ENCODE measurements at regions not wholly inside any gene's neighbourhood (a gene's known extent, or its start where the extent isn't known, plus 50 kb on each side); places are given as distances from the start of the nearest gene placed in this dataset.

DNA sequence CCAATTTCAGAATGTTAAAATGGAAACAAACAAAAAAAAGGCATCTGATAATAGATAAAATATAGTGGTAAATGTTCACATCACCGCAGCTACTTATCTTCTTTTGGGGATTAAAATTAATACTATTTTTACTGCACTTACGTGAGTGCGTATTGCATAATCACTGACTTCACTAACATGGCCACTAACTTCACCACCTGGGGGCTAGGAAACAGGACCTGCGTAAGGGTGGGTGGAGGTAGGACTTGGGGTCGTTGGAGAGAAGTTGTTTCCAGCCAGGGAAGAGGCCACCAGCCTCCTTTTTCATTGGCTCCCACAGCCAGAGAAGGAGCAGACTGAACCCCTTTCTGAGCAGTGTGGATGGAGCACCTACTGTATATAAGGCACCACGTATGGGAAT, 166.4 kb downstream of the SALL1 start:
- Histone ChIP-seq H3K27ac (ENCODE audit: low read depth, low read length) (no peak overlapping the region), H2AK5ac (ENCODE audit: low read depth, low read length) (no peak overlapping the region), H4K20me1 (replicated peaks in 1 of 2; ENCODE audit: control insufficient read depth in 1 of 2, insufficient read depth in 2 of 2, low read length in 2 of 2) (no peaks in the 10 kb centered on the region), H4K8ac (ENCODE audit: extremely low read depth, insufficient read depth, low read length) (0 out of 2 replicates have a peak overlapping the region, but pooled peaks have one; percentile 32), H2BK12ac (ENCODE audit: low read depth, low read length) (no peak overlapping the region), H4K5ac (ENCODE audit: insufficient read length, low read depth, low read length) (no peak overlapping the region), H3K4me2 (ENCODE audit: insufficient read depth in 1 of 2, low read depth in 2 of 2, low read length in 2 of 2) (no peak overlapping the region), H3K56ac (replicated peaks; ENCODE audit: insufficient read length, low read depth, low read length) (no peak overlapping the region), H3K18ac (ENCODE audit: extremely low read depth, low read length) (no peak overlapping the region), H3K36me3 (ENCODE audit: control insufficient read depth in 2 of 4, insufficient read depth in 4 of 4, low read length in 3 of 4) (no peaks in the 10 kb centered on the region), H2BK5ac (ENCODE audit: low read depth, low read length) (no peak overlapping the region), H3K23me2 (ENCODE audit: low read depth, low read length) (no peaks in the 10 kb centered on the region), H2BK20ac (ENCODE audit: low read length) (no peak overlapping the region), H2BK15ac (ENCODE audit: low read length) (no peak overlapping the region), H3K9me3 (ENCODE audit: insufficient read depth in 2 of 2, low read depth in 1 of 2, low read length in 1 of 2) (no peaks in the 10 kb centered on the region), H3K4me1 (replicated peaks in 1 of 4; ENCODE audit: control insufficient read depth in 3 of 4, insufficient read depth in 4 of 4, low read length in 3 of 4) (no peaks in the 10 kb centered on the region), H3K23ac (ENCODE audit: insufficient read length) (no peak overlapping the region), H3K27me3 (replicated peaks in 1 of 4; ENCODE audit: control insufficient read depth in 3 of 4, extremely low read depth in 1 of 4, insufficient read depth in 3 of 4, low read length in 3 of 4) (no peaks in the 10 kb centered on the region), H2BK120ac (replicated peaks; ENCODE audit: low read depth, low read length) (no peak overlapping the region), H3K4me3 (ENCODE audit: extremely low read depth in 1 of 4, insufficient read depth in 2 of 4, low read depth in 3 of 4, low read length in 4 of 4) (no peak overlapping the region), H2AFZ (ENCODE audit: low read length) (no peak overlapping the region), H4K91ac (replicated peaks; ENCODE audit: insufficient read length, low read length) (no peak overlapping the region), H3K4ac (replicated peaks; ENCODE audit: insufficient read length, low read depth, low read length) (no peak overlapping the region), H3K79me2 (ENCODE audit: control insufficient read depth in 1 of 2, insufficient read depth in 2 of 2, low read length in 2 of 2) (no peaks in the 10 kb centered on the region), H3K9ac (replicated peaks in 1 of 4; ENCODE audit: extremely low read depth in 1 of 4, low read depth in 3 of 4, low read length in 3 of 4) (no peak overlapping the region), H3K14ac (ENCODE audit: insufficient read length) (no peak overlapping the region), H3K79me1 (ENCODE audit: low read depth, low read length) (no peaks in the 10 kb centered on the region)
- TF ChIP-seq GTF2F1 (IDR thresholded peaks at IDR 0.05; ENCODE audit: borderline replicate concordance, low read depth, low read length) (no peak), CEBPB (IDR thresholded peaks at IDR 0.05; ENCODE audit: low read depth, low read length) (peak; percentile 42; the same call in 1 of the 2 replicates)
- no peak for FAIRE-seq
- 65% methylated on average over 6 of the region's 6 CpGs; no CpG with 5 or more reads in 1 of the 2 experiments for WGBS, 2 experiments (ENCODE audit: extremely low coverage in 1 of 2, insufficient coverage in 1 of 2, insufficient read length in 1 of 2, insufficient replicate concordance in 2 of 2, low coverage in 1 of 2, low lambda C conversion rate in 2 of 2, missing lambda C conversion rate in 1 of 2)
- ChIA-PET CTCF (ENCODE audit: partially characterized antibody) (interaction anchor here (0.6 to 1.2 kb wide), 2 partner anchors 557 to 1207 kb away, joined by 3 read pairs; no protein-coding TSS in a partner anchor), POLR2A (ENCODE audit: partially characterized antibody) (no interaction called here)
- DNase-seq (ENCODE audit: low read depth in 1 of 2, low spot score in 2 of 2), result no peak
